Breast epithelium (tissue), 3 donors: ENCODE measurements at regions not wholly inside any gene's neighbourhood (a gene's known extent, or its start where the extent isn't known, plus 50 kb on each side); places are given as distances from the start of the nearest gene placed in this dataset.

Experiments
- CTCF ChIP-seq, 3 donors: fragments of 450-650 bp; IDR thresholded peaks; one replicate each; pipeline ENCODE4 v1.5.1; 2016 to 2017; ENCODE audit warnings: antibody characterized with exemption in 3 of 3, mild to moderate bottlenecking in 3 of 3, moderate library complexity in 3 of 3
- POLR2A ChIP-seq: fragments of 450-650 bp; IDR thresholded peaks from one replicate; pipeline ENCODE4 v1.6.1; 2016; ENCODE audit warnings: antibody characterized with exemption, mild to moderate bottlenecking, moderate library complexity

- TF ChIP-seq CTCF (IDR thresholded peaks at IDR 0.05) (no peak), POLR2A (no peak)
Observed at GRCh38 chr22:49659281-49659923, 168.3 kb downstream of the BRD1 start.
